HCT116 (cell line): ENCODE measurements at regions not wholly inside any gene's neighbourhood (a gene's known extent, or its start where the extent isn't known, plus 50 kb on each side); places are given as distances from the start of the nearest gene placed in this dataset.

Experiments used
- ATAC-seq: fragments of 200-7000 bp; cut with Tn5 transposase; 2 replicates; pipeline ENCODE4 v1.9.1; 2020; ENCODE audit warnings: mild to moderate bottlenecking, moderate library complexity
- BruUV-seq: library from RNA; stranded (reverse); fragments of 400-500 nt; replicated peaks from 2 replicates; lab custom pipeline; 2021; lab: Mats Ljungman, UMichigan
- CTCF ChIA-PET: fragments of 300-600 bp; sonication (Branson Sonifier 250); formaldehyde crosslinking; loops from one replicate; lab custom pipeline; 2021; ENCODE audit warnings: antibody characterized with exemption; lab: Charles Lee
- POLR2A ChIA-PET: fragments of 300-600, 350-600 bp; sonication (Branson Sonifier 250); formaldehyde crosslinking; loops from one replicate; lab custom pipeline; 2021; ENCODE audit warnings: antibody characterized with exemption; lab: Charles Lee
- RAD21 ChIA-PET, 2 experiments: fragments of 300-600 bp; sonication (Branson Sonifier 250); formaldehyde crosslinking; loops; one replicate each; lab custom pipeline; 2023; ENCODE audit warnings: low total read pairs in 2 of 2; ENCODE audit not compliant: uncharacterized antibody in 2 of 2, unreplicated experiment in 2 of 2, low non-redundant PET in 1 of 2; lab: Charles Lee
- DNase-seq: peaks from one replicate; pipeline ENCODE4 v3.0.0-alpha.2; 2010; ENCODE audit warnings: low read depth, low spot score
- H2AFZ ChIP-seq: fragments of 200-600 bp; shearing (Covaris generic), sonication (generic); 2 replicates; pipeline ENCODE4 v1.6.1; 2017; ENCODE audit warnings: low read depth, mixed run types, mixed read lengths, antibody characterized with exemption, low read length; ENCODE audit not compliant: poor library complexity, severe bottlenecking
- H3K27ac ChIP-seq: 2 replicates; pipeline ENCODE4 v1.5.1; 2012; ENCODE audit warnings: low read depth, low read length
- H3K27me3 ChIP-seq: fragments of 200-600 bp; sonication (generic); 2 replicates; pipeline ENCODE4 v1.6.1; 2016; ENCODE audit warnings: mixed run types, low read length, mixed read lengths; ENCODE audit not compliant: insufficient read depth
- H3K36me3 ChIP-seq, 2 experiments: fragments of 200-500 bp in 1 of 2; fragments of 200-600 bp in 1 of 2; sonication (Bioruptor generic) in 1 of 2; sonication (generic) in 1 of 2; 2 replicates each; pipeline versions ENCODE4 v1.5.1 to v1.6.1; 2014 to 2016; ENCODE audit warnings: low read length in 2 of 2, inconsistent platforms in 1 of 2, mixed read lengths in 1 of 2, mixed run types in 1 of 2; ENCODE audit not compliant: insufficient read depth in 2 of 2, control insufficient read depth in 1 of 2
- H3K4me1 ChIP-seq, 2 experiments: fragments of 200-600 bp in 1 of 2; sonication (generic) in 1 of 2; 2 replicates each; pipeline versions ENCODE4 v1.5.1 to v1.6.1; 2012 to 2017; ENCODE audit warnings: low read length in 2 of 2, inconsistent platforms in 1 of 2, mild to moderate bottlenecking in 1 of 2, mixed read lengths in 1 of 2, mixed run types in 1 of 2, moderate library complexity in 1 of 2; ENCODE audit not compliant: insufficient read depth in 2 of 2, control insufficient read depth in 1 of 2
- H3K4me2 ChIP-seq: fragments of 200-600 bp; sonication (generic); 2 replicates; pipeline ENCODE4 v1.6.1; 2017; ENCODE audit warnings: mixed run types, low read length, mixed read lengths
- H3K4me3 ChIP-seq, 2 experiments: fragments of 200-600 bp in 1 of 2; sonication (generic) in 1 of 2; replicated peaks in 1 of 2; 2 replicates each; pipeline ENCODE4 v1.5.1; 2011 to 2016; ENCODE audit warnings: low read length in 2 of 2, control low read depth in 1 of 2, low read depth in 1 of 2, mild to moderate bottlenecking in 1 of 2, mixed read lengths in 1 of 2, mixed run types in 1 of 2
- H3K79me2 ChIP-seq: fragments of 200-600 bp; sonication (generic); 2 replicates; pipeline ENCODE4 v1.6.1; 2017; ENCODE audit warnings: mild to moderate bottlenecking, mixed run types, low read length, moderate library complexity, mixed read lengths; ENCODE audit not compliant: insufficient read depth
- H3K9ac ChIP-seq: fragments of 200-600 bp; sonication (generic); 2 replicates; pipeline ENCODE4 v1.6.1; 2016; ENCODE audit warnings: low read length, mixed read lengths
- H3K9me2 ChIP-seq: fragments of 200-600 bp; sonication (generic), shearing (Covaris generic); 2 replicates; pipeline ENCODE4 v1.6.1; 2017; ENCODE audit warnings: mixed run types, mild to moderate bottlenecking, moderate library complexity; ENCODE audit not compliant: insufficient read depth
- H3K9me3 ChIP-seq, 2 experiments: fragments of 200-500 bp in 1 of 2; fragments of 200-600 bp in 1 of 2; sonication (Bioruptor generic) in 1 of 2; sonication (generic) in 1 of 2; 2 replicates each; pipeline ENCODE4 v1.6.1; 2014 to 2017; ENCODE audit warnings: low read length in 2 of 2, mixed read lengths in 2 of 2, inconsistent platforms in 1 of 2, low read depth in 1 of 2, mild to moderate bottlenecking in 1 of 2, mixed run types in 1 of 2, moderate library complexity in 1 of 2; ENCODE audit not compliant: control insufficient read depth in 1 of 2, insufficient read depth in 1 of 2
- H4K20me1 ChIP-seq: fragments of 200-600 bp; sonication (generic), shearing (Covaris generic); 2 replicates; pipeline ENCODE4 v1.6.1; 2017; ENCODE audit warnings: mixed run types, mild to moderate bottlenecking, moderate library complexity; ENCODE audit not compliant: insufficient read depth
- CEBPB ChIP-seq: IDR thresholded peaks from 2 replicates; pipeline ENCODE4 v1.6.1; 2012; ENCODE audit warnings: low read depth
- EGR1 ChIP-seq: IDR thresholded peaks from 2 replicates; pipeline ENCODE4 v1.6.1; 2012; ENCODE audit warnings: low read depth
- ELF1 ChIP-seq: IDR thresholded peaks from 2 replicates; pipeline ENCODE4 v1.6.1; 2012; ENCODE audit warnings: low read depth, borderline replicate concordance
- MAX ChIP-seq: IDR thresholded peaks from 2 replicates; pipeline ENCODE4 v1.6.1; 2012
- POLR2AphosphoS5 ChIP-seq: IDR thresholded peaks from 2 replicates; pipeline ENCODE4 v1.6.1; 2011; ENCODE audit warnings: mild to moderate bottlenecking, low read depth, low read length, moderate library complexity
- REST ChIP-seq: IDR thresholded peaks from 2 replicates; pipeline ENCODE4 v1.6.1; 2012; ENCODE audit warnings: low read depth
- SRF ChIP-seq: IDR thresholded peaks from 2 replicates; pipeline ENCODE4 v1.6.1; 2012; ENCODE audit warnings: low read depth
- YY1 ChIP-seq: IDR thresholded peaks from 2 replicates; pipeline ENCODE4 v1.6.1; 2011; ENCODE audit warnings: low read length, low read depth, moderate library complexity, mild to moderate bottlenecking; ENCODE audit not compliant: insufficient replicate concordance; ENCODE audit errors: extremely low read depth
- intact Hi-C: fragments of 100-400 bp; cut with micrococcal nuclease; formaldehyde crosslinking; loops from 2 replicates; pipeline ENCODE4 v1.10.0; 2022

- Histone ChIP-seq H3K79me2 (no peaks in the 10 kb centered on the region), H3K36me3 (no peaks in the 10 kb centered on the region), H2AFZ (no peak overlapping the region), H3K9ac (no peak overlapping the region), H3K27ac (no peak overlapping the region), H3K4me2 (no peak overlapping the region), H4K20me1 (no peaks in the 10 kb centered on the region), H3K27me3 (no peaks in the 10 kb centered on the region), H3K9me2 (no peaks in the 10 kb centered on the region), H3K9me3 (no peaks in the 10 kb centered on the region), H3K4me3 (no peak overlapping the region), H3K4me1 (no peaks in the 10 kb centered on the region)
- BruUV-seq, result no TSS peak
- ChIA-PET CTCF (no interaction called here), RAD21 (no interaction called here), POLR2A (no interaction called here)
- intact Hi-C loops, result no loop called here
- DNase-seq (no peak), ATAC-seq (no peak)
- no peak for TF ChIP-seq CEBPB
- TF ChIP-seq EGR1, result no peak
- no peak for TF ChIP-seq ELF1
- TF ChIP-seq MAX, result no peak
- no peak for TF ChIP-seq REST
- no peak for TF ChIP-seq YY1
- TF ChIP-seq POLR2AphosphoS5, result no peak
- no peak for TF ChIP-seq SRF
These were observed 270.8 kb upstream of the ANKRD55 start for GRCh38 chr5:56503929-56504328.
